ENCODE measurements at regions not wholly inside any gene's neighbourhood (a gene's known extent, or its start where the extent isn't known, plus 50 kb on each side); places are given as distances from the start of the nearest gene placed in this dataset.

DNA sequence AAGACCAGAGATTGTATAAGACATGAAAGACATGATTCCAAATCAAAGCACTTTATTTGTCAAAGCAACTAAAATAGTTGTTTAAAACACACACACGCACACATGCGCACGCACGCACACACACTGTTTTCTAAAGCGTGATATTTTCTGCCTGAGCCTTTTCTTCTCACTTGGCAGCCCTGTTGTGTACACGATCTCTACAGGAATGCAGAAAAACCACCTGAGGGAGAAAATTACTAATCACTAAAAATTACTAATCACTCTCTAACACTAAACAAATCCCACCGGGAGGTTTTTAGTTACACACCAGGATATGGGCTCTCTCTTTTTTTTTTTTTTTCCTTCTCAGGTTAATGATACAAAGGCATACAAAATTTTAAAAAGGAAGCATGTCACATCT lies 160.1 kb upstream of the ATP11B start:
- TF ChIP-seq, protein P1, sequence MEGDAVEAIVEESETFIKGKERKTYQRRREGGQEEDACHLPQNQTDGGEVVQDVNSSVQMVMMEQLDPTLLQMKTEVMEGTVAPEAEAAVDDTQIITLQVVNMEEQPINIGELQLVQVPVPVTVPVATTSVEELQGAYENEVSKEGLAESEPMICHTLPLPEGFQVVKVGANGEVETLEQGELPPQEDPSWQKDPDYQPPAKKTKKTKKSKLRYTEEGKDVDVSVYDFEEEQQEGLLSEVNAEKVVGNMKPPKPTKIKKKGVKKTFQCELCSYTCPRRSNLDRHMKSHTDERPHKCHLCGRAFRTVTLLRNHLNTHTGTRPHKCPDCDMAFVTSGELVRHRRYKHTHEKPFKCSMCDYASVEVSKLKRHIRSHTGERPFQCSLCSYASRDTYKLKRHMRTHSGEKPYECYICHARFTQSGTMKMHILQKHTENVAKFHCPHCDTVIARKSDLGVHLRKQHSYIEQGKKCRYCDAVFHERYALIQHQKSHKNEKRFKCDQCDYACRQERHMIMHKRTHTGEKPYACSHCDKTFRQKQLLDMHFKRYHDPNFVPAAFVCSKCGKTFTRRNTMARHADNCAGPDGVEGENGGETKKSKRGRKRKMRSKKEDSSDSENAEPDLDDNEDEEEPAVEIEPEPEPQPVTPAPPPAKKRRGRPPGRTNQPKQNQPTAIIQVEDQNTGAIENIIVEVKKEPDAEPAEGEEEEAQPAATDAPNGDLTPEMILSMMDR (IDR thresholded peaks at IDR 0.05; ENCODE audit: insufficient read depth, low read length), result no peak
- DNase-seq (ENCODE audit: low read depth), result no peak
- no peak overlapping the region for H3K4me3 ChIP-seq (ENCODE audit: low read depth, low read length)

DNA sequence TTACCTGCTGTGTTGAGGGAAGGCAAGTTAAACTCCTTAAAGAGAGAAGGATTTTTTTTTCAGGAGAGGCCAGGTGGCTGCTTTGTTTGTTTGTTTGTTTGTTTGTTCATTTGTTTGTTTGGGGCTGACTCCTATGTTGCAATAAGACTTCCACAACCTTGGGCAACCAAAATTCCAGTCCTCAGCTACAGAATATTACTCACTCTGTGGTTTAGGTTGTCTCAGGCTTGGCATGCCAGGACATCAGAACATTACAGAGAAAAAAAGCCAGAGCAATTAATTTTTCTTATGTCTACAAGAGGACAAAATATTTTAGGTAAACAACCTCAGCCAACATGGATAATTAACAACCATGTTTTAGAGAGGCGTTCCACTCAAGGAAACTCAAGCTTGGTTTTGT lies 156.7 kb upstream of the ATP11B start:
- no peak overlapping the region for H3K4me3 ChIP-seq (ENCODE audit: low read depth, low read length)
- TF ChIP-seq, protein P1 (IDR thresholded peaks at IDR 0.05; ENCODE audit: insufficient read depth, low read length), result no peak
- DNase-seq (ENCODE audit: low read depth), result no peak

DNA sequence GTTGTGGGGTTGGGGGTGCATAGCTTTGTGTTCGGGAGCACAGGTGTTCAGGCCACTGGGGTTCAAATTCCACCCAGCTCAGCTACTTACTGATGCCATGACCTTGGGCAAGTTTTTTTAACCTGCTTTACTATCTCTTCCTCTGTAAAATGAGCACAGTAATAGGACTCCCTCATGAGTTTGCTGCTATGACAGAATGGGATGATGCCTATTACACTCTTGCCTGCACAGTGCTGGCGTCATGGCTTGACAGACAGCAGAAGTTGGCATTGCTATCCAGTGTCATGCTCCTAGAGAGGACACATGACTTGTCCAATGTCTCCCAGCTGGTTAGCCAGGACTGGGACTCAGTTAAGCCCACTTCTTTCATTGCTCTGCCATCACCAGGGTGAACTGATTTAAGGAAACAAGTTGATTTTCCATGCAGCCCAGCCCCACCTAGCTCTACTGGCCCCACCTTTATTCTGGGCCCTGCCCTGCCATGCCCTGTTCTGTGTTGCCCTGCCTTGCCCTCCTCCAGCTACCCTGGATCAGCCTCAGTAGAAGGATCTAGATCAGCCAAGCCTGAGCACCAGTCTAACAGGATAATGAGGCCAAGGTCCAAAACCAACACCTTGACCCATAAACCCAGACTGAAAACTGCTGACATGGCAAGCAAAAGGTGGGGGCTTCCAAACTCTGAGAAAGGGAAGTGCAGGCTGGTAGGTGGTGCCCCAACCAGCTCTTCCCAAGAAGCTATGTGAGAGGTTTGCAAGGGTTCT lies 155.8 kb upstream of the ATP11B start:
- H3K4me3 ChIP-seq (ENCODE audit: low read depth, low read length), result no peak overlapping the region
- no peak for DNase-seq (ENCODE audit: low read depth)
- TF ChIP-seq, protein P1 (IDR thresholded peaks at IDR 0.05; ENCODE audit: insufficient read depth, low read length), result no peak

DNA sequence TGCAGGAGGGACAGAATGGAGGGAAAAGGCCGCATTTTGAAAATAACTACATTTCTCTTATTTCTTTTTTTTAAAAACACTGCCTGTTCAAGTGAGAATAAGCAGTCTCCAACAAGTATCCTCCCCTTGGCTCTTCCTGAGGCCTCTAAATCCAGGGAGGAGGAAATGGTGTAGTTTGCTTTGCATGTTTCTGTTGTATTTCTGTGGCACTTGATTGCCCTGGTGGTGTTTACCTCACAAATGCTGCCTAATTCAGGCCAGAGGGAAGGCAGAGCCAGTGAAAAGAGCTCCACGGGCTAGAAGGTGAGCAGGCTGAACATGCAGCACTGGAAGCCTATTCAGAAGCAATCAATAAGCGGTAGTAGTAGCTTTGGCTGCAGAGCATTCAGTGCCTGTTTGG lies 149.3 kb upstream of the ATP11B start:
- no peak for DNase-seq (ENCODE audit: low read depth)
- no peak overlapping the region for H3K4me3 ChIP-seq (ENCODE audit: low read depth, low read length)
- TF ChIP-seq, protein P1 (IDR thresholded peaks at IDR 0.05; ENCODE audit: insufficient read depth, low read length), result no peak

DNA sequence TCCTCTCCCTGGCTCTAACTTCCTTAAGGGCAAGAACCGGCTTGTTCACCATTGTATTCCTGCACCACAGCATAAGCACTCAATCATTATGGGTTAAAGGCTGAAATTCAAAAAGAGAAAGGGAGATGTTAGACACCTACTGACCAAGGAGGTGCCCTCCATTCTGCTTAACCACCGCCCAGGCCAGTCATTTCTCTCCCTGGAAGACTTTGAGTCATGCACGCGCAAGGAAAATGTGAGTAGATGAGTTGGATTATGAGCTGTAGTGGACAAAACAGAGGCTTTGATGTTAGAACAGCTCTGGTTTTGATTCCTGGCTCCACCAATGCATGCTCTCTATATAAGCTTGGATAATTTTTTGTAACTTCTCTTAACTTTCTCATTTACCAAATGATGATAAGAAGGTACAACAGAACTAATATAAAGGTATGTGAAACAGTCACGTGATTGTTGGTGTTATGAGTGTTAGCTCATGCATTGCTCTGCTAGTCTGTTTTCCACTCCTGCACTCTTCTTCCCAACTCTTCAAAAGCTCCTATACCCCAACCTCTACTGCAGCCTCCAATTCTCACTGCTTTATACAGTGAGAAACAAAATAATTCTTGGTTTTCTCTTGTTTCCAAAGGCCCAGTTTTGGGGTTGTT lies 148.4 kb upstream of the ATP11B start:
- H3K4me3 ChIP-seq (ENCODE audit: low read depth, low read length), result no peak overlapping the region
- no peak for DNase-seq (ENCODE audit: low read depth)
- TF ChIP-seq, protein P1 (IDR thresholded peaks at IDR 0.05; ENCODE audit: insufficient read depth, low read length), result no peak

DNA sequence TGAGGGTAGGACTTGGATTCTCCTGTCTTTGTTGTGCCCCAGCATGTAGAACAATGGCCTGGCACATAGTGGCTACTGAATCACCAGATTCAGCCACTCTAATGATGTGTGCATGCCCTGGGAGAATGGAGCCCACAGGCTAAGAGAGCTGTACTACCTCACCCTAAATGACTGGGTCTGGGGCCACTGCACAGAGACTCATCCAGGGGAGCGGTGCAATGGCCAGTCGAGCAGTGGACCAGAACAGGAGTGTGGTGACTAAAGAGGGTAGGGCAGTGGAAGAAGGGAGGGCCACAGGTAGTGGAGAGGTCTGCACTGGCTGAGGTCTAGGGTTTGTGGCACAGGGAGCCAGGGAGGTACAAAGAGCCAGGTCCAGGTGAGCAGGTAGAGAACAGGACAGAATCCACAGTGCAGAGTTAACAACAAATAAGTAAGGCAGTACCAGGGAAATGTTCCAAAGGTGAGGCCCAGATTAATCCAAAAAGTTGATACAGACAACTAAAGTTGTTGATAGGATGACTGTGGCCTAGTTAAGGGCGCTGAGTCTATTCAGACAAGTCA lies 142.7 kb upstream of the ATP11B start:
- TF ChIP-seq, protein P1 (IDR thresholded peaks at IDR 0.05; ENCODE audit: insufficient read depth, low read length), result no peak
- no peak for DNase-seq (ENCODE audit: low read depth)
- H3K4me3 ChIP-seq (ENCODE audit: low read depth, low read length), result no peak overlapping the region

All from fibroblast of the aortic adventitia (primary cell).